Upper lobe of left lung (tissue), 6 donors: ENCODE measurements at regions not wholly inside any gene's neighbourhood (a gene's known extent, or its start where the extent isn't known, plus 50 kb on each side); places are given as distances from the start of the nearest gene placed in this dataset.

Experiments used
- ATAC-seq, 2 donors: fragments of 200-7000 bp; cut with Tn5 transposase; one replicate each; pipeline ENCODE4 v1.9.1; 2022; ENCODE audit warnings: mild to moderate bottlenecking in 2 of 2, moderate library complexity in 2 of 2; ENCODE audit not compliant: low FRiP score in 2 of 2
- DNase-seq, 2 donors: peaks; one replicate each; pipeline ENCODE4 v3.0.0-alpha.2; 2019 to 2020
- H3K27ac ChIP-seq, 4 donors: fragments of 200-600 bp; sonication (generic); one replicate each; pipeline ENCODE4 v1.5.1; 2016 to 2019
- H3K27me3 ChIP-seq, 4 donors: fragments of 200-600 bp; sonication (generic); one replicate each; pipeline ENCODE4 v1.5.1; 2017 to 2019
- H3K36me3 ChIP-seq, 4 donors: fragments of 200-600 bp; sonication (generic); one replicate each; pipeline ENCODE4 v1.5.1; 2016 to 2019
- H3K4me1 ChIP-seq, 4 donors: fragments of 200-600 bp; sonication (generic); one replicate each; pipeline ENCODE4 v1.5.1; 2018 to 2019
- H3K4me3 ChIP-seq, 4 donors: fragments of 200-600 bp; sonication (generic); one replicate each; pipeline ENCODE4 v1.5.1; 2017 to 2019; ENCODE audit warnings: mild to moderate bottlenecking in 2 of 4, moderate library complexity in 1 of 4
- H3K9me3 ChIP-seq, 4 donors: fragments of 200-600 bp; sonication (generic); one replicate each; pipeline ENCODE4 v1.5.1; 2018 to 2019
- CTCF ChIP-seq, 6 experiments: fragments of 450-650 bp in 4 of 6; fragments of 200-600 bp in 2 of 6; sonication (generic) in 2 of 6; IDR thresholded peaks; one replicate each; pipeline ENCODE4 v1.5.1; 2016 to 2019; ENCODE audit warnings: antibody characterized with exemption in 6 of 6
- EP300 ChIP-seq, 4 donors: sonication (generic); formaldehyde crosslinking; IDR thresholded peaks; one replicate each; pipeline ENCODE4 v1.5.1; 2017; ENCODE audit warnings: antibody characterized with exemption in 4 of 4, control low read depth in 2 of 4
- POLR2A ChIP-seq, 4 donors: fragments of 450-650 bp; IDR thresholded peaks; one replicate each; pipeline ENCODE4 v1.5.1; 2016 to 2017; ENCODE audit warnings: antibody characterized with exemption in 4 of 4, mild to moderate bottlenecking in 2 of 4
- POLR2AphosphoS5 ChIP-seq, 2 donors: sonication (generic); formaldehyde crosslinking; IDR thresholded peaks; one replicate each; pipeline ENCODE4 v1.5.1; 2017; ENCODE audit warnings: antibody characterized with exemption in 2 of 2
- WGBS, 2 donors: methylation state at CpG; one replicate each; pipeline ENCODE4 v1.1.5; 2017 to 2018; 5-methylcytosine and 5-hydroxymethylcytosine counted together
- donor health status: DM: no; HTN: no; CAD: no; lungs with moderate emphysema.
- donor health status: DM: no; HTN: yes; CAD: no; lungs with severe emphysema.

- H3K4me1 ChIP-seq = peaks cover 15 to 32% (median 18%) of the 10 kb centered on the region in 4 donors
- TF ChIP-seq CTCF (IDR thresholded peaks at IDR 0.05) (no peak), EP300 (IDR thresholded peaks at IDR 0.05) (no peak), POLR2AphosphoS5 (IDR thresholded peaks at IDR 0.05) (no peak), POLR2A (IDR thresholded peaks at IDR 0.05) (no peak)
- no peaks in the 10 kb centered on the region for H3K9me3 ChIP-seq
- 86 to 87% methylated on average over 4 of the region's 4 CpGs for WGBS, 2 donors
- ATAC-seq = no peak
- DNase-seq = no peak
- no peaks in the 10 kb centered on the region for H3K36me3 ChIP-seq
- no peaks in the 10 kb centered on the region for H3K27me3 ChIP-seq
- no peak overlapping the region for H3K4me3 ChIP-seq
- no peak overlapping the region for H3K27ac ChIP-seq
These were observed 240.4 kb downstream of the SYK start for GRCh38 chr9:91042024-91042423.

GRCh38 chr9:91042541-91042940, 240.9 kb downstream of the SYK start:
- WGBS, 2 donors = 93 to 96% methylated on average over 5 of the region's 5 CpGs
- Histone ChIP-seq H3K36me3 (no peaks in the 10 kb centered on the region), H3K4me1 (peaks cover 10 to 27% (median 13%) of the 10 kb centered on the region in 4 donors), H3K27me3 (no peaks in the 10 kb centered on the region), H3K9me3 (no peaks in the 10 kb centered on the region), H3K27ac (no peak overlapping the region), H3K4me3 (no peak overlapping the region)
- TF ChIP-seq EP300 (IDR thresholded peaks at IDR 0.05) (no peak), POLR2A (IDR thresholded peaks at IDR 0.05) (no peak), POLR2AphosphoS5 (IDR thresholded peaks at IDR 0.05) (no peak), CTCF (IDR thresholded peaks at IDR 0.05) (no peak)
- ATAC-seq (no peak), DNase-seq (no peak)

- no peak for ATAC-seq
These were observed 241.6 kb downstream of the SYK start for GRCh38 chr9:91043056-91043810.

GRCh38 chr9:91043811-91044175, 242.2 kb downstream of the SYK start:
- H3K4me1 ChIP-seq = peaks cover 0 to 15% (median under 1%) of the 10 kb centered on the region in 4 donors
- no peak overlapping the region for H3K27ac ChIP-seq
- H3K27me3 ChIP-seq = no peaks in the 10 kb centered on the region
- WGBS, 2 donors = 68 to 74% methylated on average over 5 of the region's 5 CpGs
- H3K9me3 ChIP-seq = no peaks in the 10 kb centered on the region
- peak in 1 of 2 donors; percentile 51 for ATAC-seq
- TF ChIP-seq POLR2A (IDR thresholded peaks at IDR 0.05) (no peak), EP300 (IDR thresholded peaks at IDR 0.05) (no peak), POLR2AphosphoS5 (IDR thresholded peaks at IDR 0.05) (no peak), CTCF (IDR thresholded peaks at IDR 0.05) (no peak)
- no peak overlapping the region for H3K4me3 ChIP-seq
- no peak for DNase-seq
- no peaks in the 10 kb centered on the region for H3K36me3 ChIP-seq

More at GRCh38 chr9:91043056-91043810, 241.6 kb downstream of the SYK start:
- H3K27ac ChIP-seq = no peak overlapping the region
- WGBS, 2 donors = 84 to 87% methylated on average over 18 of the region's 18 CpGs
- no peaks in the 10 kb centered on the region for H3K9me3 ChIP-seq
- peaks cover 3 to 20% (median 6%) of the 10 kb centered on the region in 4 donors for H3K4me1 ChIP-seq
- H3K4me3 ChIP-seq = no peak overlapping the region
- H3K27me3 ChIP-seq = no peaks in the 10 kb centered on the region
- TF ChIP-seq EP300 (IDR thresholded peaks at IDR 0.05) = peak in 1 of 4 donors; percentile 45
- no peak for TF ChIP-seq CTCF (IDR thresholded peaks at IDR 0.05)
- peak in 1 of 2 donors; percentile 50 for DNase-seq
- H3K36me3 ChIP-seq = no peaks in the 10 kb centered on the region

GRCh38 chr9:91044354-91044753, 242.7 kb downstream of the SYK start:
- no peak overlapping the region for H3K4me3 ChIP-seq
- DNase-seq (no peak), ATAC-seq (no peak)
- no peaks in the 10 kb centered on the region for H3K36me3 ChIP-seq
- H3K4me1 ChIP-seq = peaks cover 0 to 15% (median 0%) of the 10 kb centered on the region in 4 donors
- 76 to 84% methylated on average over 2 to 3 of the region's 3 CpGs for WGBS, 2 donors
- no peaks in the 10 kb centered on the region for H3K9me3 ChIP-seq
- H3K27ac ChIP-seq = no peak overlapping the region
- TF ChIP-seq POLR2AphosphoS5 (IDR thresholded peaks at IDR 0.05) (no peak), CTCF (IDR thresholded peaks at IDR 0.05) (no peak), EP300 (IDR thresholded peaks at IDR 0.05) (no peak), POLR2A (IDR thresholded peaks at IDR 0.05) (no peak)
- H3K27me3 ChIP-seq = no peaks in the 10 kb centered on the region
